ENCODE measurements at regions not wholly inside any gene's neighbourhood (a gene's known extent, or its start where the extent isn't known, plus 50 kb on each side); places are given as distances from the start of the nearest gene placed in this dataset.

GRCh38 chrX:85685843-85686242, 306.4 kb upstream of the POF1B start:
- TF ChIP-seq POLR2A (IDR thresholded peaks at IDR 0.05) = no peak
- TF ChIP-seq POLR2AphosphoS5 (IDR thresholded peaks at IDR 0.05) = no peak
- TF ChIP-seq CTCF (IDR thresholded peaks at IDR 0.05) = no peak
- no peak for TF ChIP-seq EP300 (IDR thresholded peaks at IDR 0.05)
